ENCODE measurements at regions not wholly inside any gene's neighbourhood (a gene's known extent, or its start where the extent isn't known, plus 50 kb on each side); places are given as distances from the start of the nearest gene placed in this dataset.

DNA sequence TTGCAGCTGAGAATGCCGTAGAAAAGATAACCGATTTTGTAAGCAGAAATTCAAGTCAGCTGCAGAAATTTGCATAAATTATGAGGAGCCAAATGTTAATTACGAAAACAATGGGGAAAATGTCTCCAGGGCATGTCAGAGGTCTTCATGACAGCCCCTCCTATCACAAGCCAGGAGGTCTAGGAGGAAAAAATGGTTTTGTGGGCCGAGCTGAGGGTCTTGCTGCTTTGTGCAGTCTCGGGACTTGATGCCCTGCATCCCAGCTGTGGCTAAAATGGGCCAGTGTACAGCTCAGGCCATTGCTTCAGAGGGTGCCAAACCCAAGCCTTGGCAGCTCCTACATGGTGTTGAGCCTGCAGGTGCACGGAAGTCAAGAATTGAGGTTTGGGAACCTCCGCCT, 131.2 kb upstream of the PDE3A start:
- no peaks in the 10 kb centered on the region for H3K4me1 ChIP-seq
- no peak overlapping the region for H3K27ac ChIP-seq
- H3K4me3 ChIP-seq = no peak overlapping the region
- H3K36me3 ChIP-seq = no peaks in the 10 kb centered on the region
- H3K27me3 ChIP-seq = no peaks in the 10 kb centered on the region
- TF ChIP-seq POLR2A (IDR thresholded peaks at IDR 0.05) (no peak), CTCF (IDR thresholded peaks at IDR 0.05) (no peak)
- H3K9me3 ChIP-seq = peaks cover 0 to 4% (median 0%) of the 10 kb centered on the region in 12 donors
- WGBS, 4 donors = 89 to 94% (median 91%) methylated on average over 7 of the region's 7 CpGs
- ATAC-seq = no peak
- intact Hi-C loops (cut with DNase I) = no loop called here
- DNase-seq = no peak

- intact Hi-C loops (cut with DNase I) = no loop called here
- no peak for ATAC-seq
- TF ChIP-seq POLR2A (IDR thresholded peaks at IDR 0.05) (no peak), CTCF (IDR thresholded peaks at IDR 0.05) (no peak)
- Histone ChIP-seq H3K9me3 (peaks cover 0 to 14% (median 4%) of the 10 kb centered on the region in 12 donors), H3K27me3 (no peaks in the 10 kb centered on the region), H3K4me1 (no peaks in the 10 kb centered on the region), H3K27ac (no peak overlapping the region), H3K36me3 (no peaks in the 10 kb centered on the region), H3K4me3 (no peak overlapping the region)
- WGBS, 4 donors = 46 to 60% (median 53%) methylated on average over 1 of the region's 1 CpG
- DNase-seq = no peak
Observed at GRCh38 chr12:20245491-20245890, 122.8 kb upstream of the PDE3A start.

- 74 to 96% (median 90%) methylated on average over 3 of the region's 3 CpGs for WGBS, 4 donors
- Histone ChIP-seq H3K9me3 (peaks cover 0 to 14% (median 4%) of the 10 kb centered on the region in 12 donors), H3K36me3 (no peaks in the 10 kb centered on the region), H3K27ac (no peak overlapping the region), H3K27me3 (no peaks in the 10 kb centered on the region), H3K4me1 (no peaks in the 10 kb centered on the region), H3K4me3 (no peak overlapping the region)
- intact Hi-C loops (cut with DNase I) = no loop called here
- no peak for TF ChIP-seq CTCF (IDR thresholded peaks at IDR 0.05)
- no peak for TF ChIP-seq POLR2A (IDR thresholded peaks at IDR 0.05)
- no peak for ATAC-seq
- no peak for DNase-seq
Observed at GRCh38 chr12:20248646-20249045, 119.7 kb upstream of the PDE3A start.

- TF ChIP-seq POLR2A (IDR thresholded peaks at IDR 0.05) (no peak), CTCF (IDR thresholded peaks at IDR 0.05) (no peak)
- intact Hi-C loops (cut with DNase I) = no loop called here
- H3K27me3 ChIP-seq = no peaks in the 10 kb centered on the region
- H3K36me3 ChIP-seq = no peaks in the 10 kb centered on the region
- DNase-seq (no peak), ATAC-seq (no peak)
- H3K9me3 ChIP-seq = peaks cover 0 to 14% (median 4%) of the 10 kb centered on the region in 12 donors
- WGBS, 4 donors = 85 to 99% (median 91%) methylated on average over 1 of the region's 1 CpG
- H3K4me3 ChIP-seq = no peak overlapping the region
- H3K4me1 ChIP-seq = no peaks in the 10 kb centered on the region
- H3K27ac ChIP-seq = no peak overlapping the region
Observed at GRCh38 chr12:20250761-20251160, 117.6 kb upstream of the PDE3A start.

All from heart left ventricle (tissue), 16 donors.